GM19023 (cell line): ENCODE measurements at regions not wholly inside any gene's neighbourhood (a gene's known extent, or its start where the extent isn't known, plus 50 kb on each side); places are given as distances from the start of the nearest gene placed in this dataset.

ENCODE experiments used
- ATAC-seq: cut with Tn5 transposase; IDR thresholded peaks from one replicate; pipeline ENCODE4 v1.9.1; 2021; ENCODE audit warnings: mild to moderate bottlenecking, moderate library complexity; ENCODE audit not compliant: unreplicated experiment

GRCh38 chr10:21212912-21213311 is 312.6 kb downstream of the SKIDA1 start:
- ATAC-seq = no peak

GRCh38 chr10:21212348-21212747 is 313.1 kb downstream of the SKIDA1 start:
- ATAC-seq = no peak

GRCh38 chr10:21209495-21209894 is 312.4 kb upstream of the NEBL start:
- ATAC-seq = no peak

GRCh38 chr10:21208666-21209316 is 311.7 kb upstream of the NEBL start:
- no peak for ATAC-seq

- no peak for ATAC-seq
Observed at GRCh38 chr10:21207852-21208646, 310.9 kb upstream of the NEBL start.

GRCh38 chr10:21205328-21205727 is 308.2 kb upstream of the NEBL start:
- ATAC-seq = no peak

GRCh38 chr10:21203473-21204107 is 306.5 kb upstream of the NEBL start:
- no peak for ATAC-seq

GRCh38 chr10:21202776-21203462 is 305.8 kb upstream of the NEBL start:
- no peak for ATAC-seq

GRCh38 chr10:21199501-21199900 is 302.4 kb upstream of the NEBL start:
- no peak for ATAC-seq

GRCh38 chr10:21197838-21198237 is 300.7 kb upstream of the NEBL start:
- no peak for ATAC-seq

GRCh38 chr10:21196822-21197395 is 299.8 kb upstream of the NEBL start:
- no peak for ATAC-seq

- no peak for ATAC-seq
Observed at GRCh38 chr10:21195252-21195651, 298.1 kb upstream of the NEBL start.

GRCh38 chr10:21194510-21194993 is 297.4 kb upstream of the NEBL start:
- ATAC-seq = no peak

- ATAC-seq = no peak
Observed at GRCh38 chr10:21193196-21193595, 296.1 kb upstream of the NEBL start.

GRCh38 chr10:21191512-21191911 is 294.4 kb upstream of the NEBL start:
- no peak for ATAC-seq

- no peak for ATAC-seq
Observed at GRCh38 chr10:21184984-21185383, 287.9 kb upstream of the NEBL start.

GRCh38 chr10:21184216-21184615 is 287.1 kb upstream of the NEBL start:
- no peak for ATAC-seq

GRCh38 chr10:21183025-21183424 is 285.9 kb upstream of the NEBL start:
- ATAC-seq = no peak

- ATAC-seq = no peak
Observed at GRCh38 chr10:21181451-21181850, 284.3 kb upstream of the NEBL start.

GRCh38 chr10:21180604-21181003 is 283.5 kb upstream of the NEBL start:
- no peak for ATAC-seq

- ATAC-seq = no peak
Observed at GRCh38 chr10:21176934-21177480, 279.9 kb upstream of the NEBL start.
